CD4-positive, alpha-beta T cell treated with Interferon gamma for 1 hour (primary cell): ENCODE measurements at regions not wholly inside any gene's neighbourhood (a gene's known extent, or its start where the extent isn't known, plus 50 kb on each side); places are given as distances from the start of the nearest gene placed in this dataset.

ENCODE experiments used
- DNase-seq: peaks from one replicate; pipeline ENCODE4 v3.0.0-alpha.2; 2020

DNA sequence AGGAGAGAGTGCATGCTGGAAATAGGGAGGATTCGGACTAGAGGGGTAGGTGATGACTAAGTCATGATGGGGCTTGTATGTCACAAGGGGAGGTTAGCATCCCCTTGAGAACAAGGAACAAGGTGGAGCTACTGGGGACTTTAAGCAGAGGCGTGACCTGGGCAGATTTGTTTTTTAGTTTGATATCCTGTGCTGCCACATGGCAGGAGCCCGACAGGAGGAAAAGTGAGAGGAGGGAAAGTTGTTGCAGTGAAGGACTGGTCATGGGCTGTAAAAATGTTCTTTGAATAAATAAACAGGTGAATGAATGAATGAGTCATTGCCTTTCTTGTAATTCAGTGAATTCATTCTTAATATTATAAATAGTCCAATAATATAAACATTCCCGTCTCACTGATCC is 365.1 kb upstream of the CDH5 start:
- no peak for DNase-seq

DNA sequence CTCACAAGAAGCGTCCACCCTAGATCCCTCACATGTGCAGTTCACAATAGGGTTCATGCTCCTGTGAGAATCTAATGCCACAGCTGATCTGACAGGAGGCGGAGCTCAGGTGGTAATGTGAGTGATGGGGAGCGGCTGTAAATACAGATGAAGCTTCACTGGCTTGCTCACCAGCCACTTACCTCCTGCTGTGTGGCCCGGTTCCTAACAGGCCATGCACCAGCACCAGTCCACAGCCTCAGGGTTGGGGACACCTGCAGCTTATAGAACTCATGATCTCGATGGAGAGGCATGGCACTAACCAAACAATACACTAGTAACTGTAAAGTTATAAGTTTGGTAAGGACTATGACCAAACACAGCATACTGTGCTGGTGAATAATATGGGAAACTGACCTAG is 368.0 kb upstream of the CDH5 start:
- DNase-seq: no peak

DNA sequence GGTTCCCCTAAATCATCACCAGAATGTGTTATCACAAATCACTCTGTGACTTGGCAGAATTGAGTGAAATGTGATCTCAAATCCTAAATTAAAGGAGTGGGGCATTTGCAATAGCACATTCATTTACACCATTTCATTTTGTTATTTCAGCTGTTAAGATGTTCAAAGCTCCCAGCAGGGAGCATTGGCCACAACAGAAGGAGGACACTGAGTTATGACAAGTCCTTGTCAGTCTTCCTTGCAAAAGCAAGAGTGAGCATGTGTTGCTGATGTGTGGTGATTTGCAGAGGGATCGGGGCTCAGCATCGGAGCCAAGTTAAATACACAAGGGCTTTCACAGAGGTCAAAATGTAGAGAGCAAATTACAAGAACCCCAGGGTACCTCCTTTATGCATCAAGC is 372.2 kb upstream of the CDH5 start:
- no peak for DNase-seq

DNA sequence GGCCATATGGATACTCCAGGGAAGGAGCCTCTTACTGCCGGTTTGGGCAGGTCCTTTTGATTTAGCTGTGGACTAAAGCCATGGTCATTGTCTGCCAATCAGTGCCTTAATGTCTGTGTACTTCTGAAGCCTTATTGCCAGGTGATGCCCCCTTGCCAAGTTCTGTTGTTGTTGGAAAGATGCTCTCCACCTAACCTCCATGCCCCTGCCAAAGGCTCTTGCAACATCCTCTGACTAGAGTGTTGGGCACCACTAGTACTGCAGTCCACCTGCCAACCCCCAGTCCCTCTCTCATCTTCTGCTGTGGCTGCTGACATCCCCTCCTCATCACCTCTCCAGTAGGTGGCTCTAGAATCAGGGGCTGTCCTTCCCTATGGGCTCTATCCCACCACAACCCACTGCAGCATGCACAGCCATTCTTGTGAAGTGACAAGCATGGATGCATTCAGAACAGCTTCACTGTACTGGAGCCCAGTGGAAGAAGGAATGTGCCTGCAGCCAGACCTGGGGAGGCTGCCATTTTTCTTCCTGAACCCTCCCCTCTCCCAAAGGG is 375.3 kb upstream of the CDH5 start:
- DNase-seq: no peak

DNA sequence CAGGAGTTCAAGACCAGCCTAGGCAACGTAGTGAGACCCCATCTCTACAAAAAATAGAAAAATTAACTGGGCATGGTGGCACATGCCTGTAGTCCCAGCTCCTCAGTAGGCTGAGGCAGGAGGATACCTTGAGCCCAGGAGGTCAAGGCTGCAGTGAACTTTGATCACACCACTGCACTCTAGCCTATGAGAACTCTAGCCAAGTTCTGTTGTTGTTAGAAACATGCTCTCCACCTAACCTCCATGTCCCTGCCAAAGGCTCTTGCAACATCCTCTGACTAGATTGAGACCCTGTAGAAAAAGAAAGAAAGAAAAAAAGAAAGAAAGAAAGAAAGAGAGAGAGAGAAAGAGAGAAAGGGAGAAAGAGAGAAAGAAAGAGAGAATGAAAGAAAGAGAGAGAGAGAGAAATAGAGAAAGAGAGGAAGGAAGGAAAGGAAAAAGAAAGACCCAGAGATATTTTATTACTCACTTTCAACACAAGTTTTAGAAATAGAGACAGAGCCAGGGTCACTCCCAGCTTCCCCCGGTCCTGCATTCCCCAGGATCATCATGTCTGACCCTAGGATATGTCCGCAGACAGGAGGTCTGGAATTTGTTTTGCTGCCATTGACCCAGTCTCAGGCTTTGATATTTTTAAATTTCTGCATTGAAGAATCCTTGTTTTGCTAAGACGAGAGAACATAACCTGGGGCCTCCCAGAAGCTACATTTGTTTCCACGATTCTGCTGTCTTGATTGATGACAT is 376.5 kb upstream of the CDH5 start:
- DNase-seq: no peak

DNA sequence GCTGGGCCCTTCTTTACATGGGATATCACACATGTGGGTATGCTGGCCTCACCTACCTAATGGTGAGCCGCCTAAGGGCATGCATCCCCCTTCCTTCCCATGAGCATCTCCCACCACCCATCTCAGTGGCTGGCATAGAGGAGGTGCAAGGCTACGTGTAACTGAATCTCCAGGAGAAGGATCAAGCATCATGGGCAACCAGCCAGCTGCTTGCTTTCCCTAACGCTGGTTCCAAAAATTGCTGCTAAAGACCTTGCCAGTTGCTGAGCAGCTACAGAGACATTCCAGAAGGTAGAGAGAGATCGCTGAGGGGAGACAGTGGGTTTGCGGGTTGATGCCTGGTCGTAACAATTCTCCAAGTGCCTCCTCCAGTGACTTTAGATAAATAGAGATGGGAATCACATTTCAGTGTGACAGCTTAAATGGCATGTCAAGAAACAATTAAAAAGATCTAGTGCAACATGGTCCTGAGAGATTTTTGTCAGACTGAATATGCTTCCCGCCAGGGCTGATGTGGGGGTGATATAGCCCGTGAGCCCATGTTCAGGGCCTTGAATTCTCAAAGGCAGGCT is 378.4 kb upstream of the CDH5 start:
- no peak for DNase-seq

DNA sequence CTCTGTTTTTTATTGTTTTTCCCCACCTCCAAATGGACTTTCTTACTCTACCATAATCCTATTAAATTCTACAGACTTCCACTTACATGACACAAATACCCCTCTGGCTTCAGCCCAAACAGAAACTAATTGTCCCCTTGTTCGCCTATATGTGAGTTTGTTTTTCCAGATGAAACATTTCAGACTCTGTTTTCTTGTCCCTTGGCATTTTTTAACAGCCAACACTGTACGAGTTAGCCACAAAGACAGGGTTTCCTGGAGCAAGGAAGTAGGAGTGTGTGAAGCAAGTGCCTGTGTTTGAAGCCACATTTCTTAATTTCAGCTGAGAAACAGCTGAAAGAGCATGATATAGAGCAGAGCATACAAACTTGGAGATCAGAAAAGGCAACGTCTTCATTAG is 382.2 kb upstream of the CDH5 start:
- no peak for DNase-seq

DNA sequence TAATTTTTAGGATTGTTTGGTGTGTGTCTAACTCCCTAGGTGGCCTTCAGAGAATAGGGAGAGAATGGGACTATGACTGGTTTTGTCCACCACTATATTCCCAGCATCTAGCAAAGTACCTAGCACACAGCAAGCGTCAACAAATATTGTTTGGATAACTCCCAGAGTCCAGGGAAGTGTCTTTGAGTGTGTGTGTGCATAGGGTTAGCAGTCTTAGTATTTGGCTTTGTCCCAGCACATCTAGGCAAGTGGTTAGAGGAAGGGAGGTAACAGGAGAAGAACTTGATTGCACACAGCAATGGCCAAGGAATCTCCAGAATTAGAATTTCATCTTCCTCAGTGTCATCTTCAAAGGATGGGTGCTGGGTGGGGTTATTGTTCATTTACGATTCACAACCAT is 385.4 kb upstream of the CDH5 start:
- no peak for DNase-seq

DNA sequence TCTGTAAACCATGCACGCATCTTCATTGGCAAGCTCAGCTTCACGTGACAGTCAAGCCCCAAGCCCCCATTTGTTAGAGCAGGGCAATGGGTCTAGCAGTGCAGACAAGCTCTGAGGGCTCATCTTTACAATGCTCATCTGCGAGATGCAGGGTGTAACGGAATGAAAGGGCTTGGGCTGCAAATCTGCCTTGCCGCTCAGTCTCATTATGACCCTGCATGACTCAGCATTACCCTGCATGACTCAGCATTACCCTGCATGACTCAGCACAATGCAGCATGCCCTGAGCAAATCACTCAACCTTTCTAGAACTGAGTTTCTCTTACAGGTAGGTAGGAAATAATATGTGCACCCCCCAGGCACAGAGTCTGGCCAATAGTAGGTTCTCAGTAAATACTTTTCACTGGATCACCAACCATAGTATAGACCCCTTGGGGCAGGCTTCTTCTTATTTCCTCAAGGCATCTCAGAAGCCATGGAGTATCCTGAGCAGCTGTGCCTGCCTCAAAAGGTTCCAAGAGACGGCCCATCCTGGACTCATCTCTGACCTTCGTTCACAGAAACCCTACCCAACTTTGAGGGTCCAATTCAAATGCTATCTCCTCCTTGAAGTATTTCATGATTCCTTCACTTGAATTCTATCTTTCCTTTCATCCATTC is 391.3 kb upstream of the CDH5 start:
- DNase-seq: no peak

DNA sequence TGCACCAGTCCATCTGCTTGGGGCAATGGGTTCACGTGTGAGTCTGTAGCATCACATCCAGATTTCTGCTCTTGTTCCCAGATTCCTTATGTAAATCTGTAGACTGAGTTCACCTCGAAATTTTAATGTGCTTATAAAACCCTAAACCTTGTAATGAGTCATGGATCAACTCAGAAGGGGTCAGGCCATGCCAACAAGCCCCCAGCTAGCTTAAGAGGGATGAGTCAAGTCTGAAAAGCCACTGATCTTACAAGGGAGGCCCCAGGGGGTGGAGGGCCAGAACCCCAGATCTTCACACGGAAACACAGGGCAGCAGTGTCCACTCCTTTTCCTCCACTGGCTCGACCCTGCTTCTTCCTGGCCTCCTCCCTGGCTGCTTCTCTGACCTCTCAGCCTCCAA is 399.1 kb upstream of the CDH5 start:
- DNase-seq: no peak

DNA sequence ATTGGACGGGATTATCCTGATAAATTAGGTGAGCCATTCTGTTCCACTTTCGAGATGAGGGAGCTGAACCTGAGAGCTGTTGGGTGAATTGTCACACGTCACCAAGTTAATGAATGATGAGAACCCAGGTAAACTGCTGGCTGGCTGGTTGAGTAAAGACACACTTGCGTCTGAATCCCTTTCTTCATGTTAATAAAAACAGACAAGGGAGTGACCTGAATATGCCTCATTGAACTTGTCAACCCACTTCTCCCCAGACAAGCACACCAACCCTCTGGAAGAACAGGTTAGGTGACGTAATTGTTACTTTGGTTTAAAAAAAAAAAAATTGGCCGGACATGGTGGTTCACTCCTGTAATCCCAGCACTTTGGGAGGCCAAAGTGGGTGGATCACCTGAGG is 400.9 kb upstream of the CDH5 start:
- DNase-seq: no peak

DNA sequence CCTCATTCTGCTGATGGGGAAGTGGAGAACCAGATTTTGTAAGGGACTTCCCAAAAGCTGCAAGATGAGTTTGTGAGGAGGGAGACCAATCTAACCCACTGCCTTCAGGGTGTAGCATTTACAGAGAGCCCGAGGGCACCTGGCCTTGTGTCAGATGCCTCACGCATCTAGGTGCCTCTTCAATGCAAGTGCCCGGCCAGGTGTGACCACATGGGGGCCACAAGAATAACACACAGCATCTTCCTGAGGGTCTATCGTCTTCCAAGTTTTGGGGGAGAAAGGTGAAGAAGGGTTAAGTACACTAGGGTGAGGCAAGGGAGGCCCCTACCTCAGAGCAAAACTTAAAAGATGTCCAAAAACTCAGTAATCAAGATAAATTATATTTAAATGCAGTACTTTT is 401.7 kb upstream of the CDH5 start:
- no peak for DNase-seq

DNA sequence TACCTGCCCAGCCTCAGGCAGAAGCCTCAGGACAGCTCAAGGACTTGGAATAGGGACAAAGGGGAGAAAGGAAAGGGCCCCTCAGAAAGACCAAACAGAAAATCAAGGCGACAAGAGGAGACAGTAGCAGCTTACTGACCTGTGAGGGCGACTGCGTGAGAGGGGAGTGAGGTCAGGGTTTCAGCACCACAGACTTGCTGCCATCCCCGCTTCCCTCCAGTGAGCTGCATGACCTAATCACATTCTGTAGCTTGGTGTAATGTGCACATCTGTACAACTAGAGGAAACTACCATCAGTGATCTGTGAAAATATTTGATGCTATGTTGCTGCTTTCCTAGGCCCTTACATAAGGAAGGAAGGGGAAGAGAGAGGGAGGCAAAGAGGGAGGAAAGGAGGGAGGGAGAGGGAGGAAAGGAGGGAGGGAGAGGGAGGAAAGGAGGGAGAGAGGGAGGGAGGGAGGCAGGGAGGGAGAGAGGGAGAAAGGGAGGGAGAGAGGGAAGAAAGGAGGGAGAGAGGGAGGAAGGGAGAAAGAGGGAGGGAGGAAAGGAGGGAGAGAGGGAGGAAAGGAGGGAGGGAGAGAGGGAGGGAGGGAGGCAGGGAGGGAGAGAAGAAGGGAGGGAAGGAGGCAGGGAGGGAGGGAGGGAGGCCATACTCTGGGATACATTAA is 404.9 kb upstream of the CDH5 start:
- no peak for DNase-seq

DNA sequence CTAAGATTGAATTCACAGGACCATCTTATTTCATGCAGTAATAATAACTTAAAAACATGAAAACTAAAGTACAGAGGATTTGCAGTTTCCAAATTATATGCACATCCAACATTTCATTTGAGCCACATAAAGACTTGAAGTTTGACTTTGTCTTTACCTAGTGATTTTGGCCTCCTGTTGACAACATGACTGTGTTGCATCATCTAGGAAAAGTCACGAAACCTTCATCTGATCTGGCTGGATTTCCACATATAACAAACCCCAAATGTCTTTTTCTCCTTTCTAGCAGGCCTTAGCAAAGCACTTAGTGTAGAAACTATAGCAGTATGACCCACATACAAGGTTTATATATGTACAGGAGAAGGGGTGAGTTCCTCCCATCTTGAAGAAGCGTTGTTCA is 406.5 kb upstream of the CDH5 start:
- DNase-seq: no peak

DNA sequence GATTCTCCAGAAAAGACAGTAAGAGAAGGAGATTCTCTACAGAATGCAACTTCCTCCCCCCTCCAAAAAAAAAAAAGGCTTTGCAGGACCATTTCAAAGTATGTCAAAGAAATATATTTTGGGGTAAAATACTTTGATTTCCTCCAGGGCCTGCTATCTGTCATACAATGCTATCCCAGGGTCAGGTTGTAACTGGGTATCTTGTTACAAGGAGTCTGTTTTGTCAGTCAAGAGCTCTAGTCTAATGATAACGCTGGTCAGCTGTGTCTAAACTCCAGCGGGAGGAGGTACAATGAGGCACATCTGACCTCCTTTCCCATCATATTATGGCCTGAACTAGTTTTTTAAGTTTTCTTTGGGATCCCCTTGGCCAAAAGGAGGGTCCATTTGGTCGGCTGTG is 408.4 kb upstream of the CDH5 start:
- DNase-seq: no peak

DNA sequence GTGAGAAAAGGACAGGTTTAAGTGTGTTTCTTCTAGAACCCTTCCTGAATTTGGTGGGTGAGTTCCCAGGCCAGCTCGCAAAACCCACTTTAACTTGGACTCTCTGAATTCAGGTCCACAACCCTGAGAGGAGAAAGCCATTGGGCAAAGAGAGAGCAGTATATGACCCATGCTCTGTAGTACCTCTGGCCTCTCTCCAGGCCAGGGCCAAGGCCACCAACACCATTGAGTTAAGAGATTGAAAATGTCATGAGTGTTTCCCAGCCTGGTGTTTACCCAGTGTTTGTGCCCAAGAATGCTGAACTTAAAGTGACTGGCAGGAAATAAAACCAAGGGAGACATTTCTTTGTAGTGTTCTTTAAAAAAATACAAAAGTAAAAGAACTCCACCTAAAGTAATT is 410.4 kb upstream of the CDH5 start:
- DNase-seq: no peak

DNA sequence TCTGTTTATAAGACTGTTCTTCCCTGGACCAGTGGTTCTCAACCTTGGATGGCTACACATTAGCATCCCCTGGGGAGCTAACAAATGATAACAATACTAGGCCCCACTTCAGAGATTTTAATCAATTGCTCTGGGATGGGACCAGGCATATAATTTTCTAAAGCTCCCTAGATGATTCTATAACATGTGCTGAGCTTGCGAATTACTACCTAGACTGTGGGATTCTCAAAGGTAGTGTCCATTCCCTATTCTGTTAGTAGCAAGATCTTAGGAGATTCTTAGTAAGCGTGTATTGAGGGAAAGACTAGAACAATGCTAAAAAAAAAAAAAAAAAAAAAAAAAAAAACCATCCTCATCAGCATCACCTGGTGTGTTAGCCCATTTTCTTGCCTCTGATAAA is 412.0 kb upstream of the CDH5 start:
- no peak for DNase-seq

DNA sequence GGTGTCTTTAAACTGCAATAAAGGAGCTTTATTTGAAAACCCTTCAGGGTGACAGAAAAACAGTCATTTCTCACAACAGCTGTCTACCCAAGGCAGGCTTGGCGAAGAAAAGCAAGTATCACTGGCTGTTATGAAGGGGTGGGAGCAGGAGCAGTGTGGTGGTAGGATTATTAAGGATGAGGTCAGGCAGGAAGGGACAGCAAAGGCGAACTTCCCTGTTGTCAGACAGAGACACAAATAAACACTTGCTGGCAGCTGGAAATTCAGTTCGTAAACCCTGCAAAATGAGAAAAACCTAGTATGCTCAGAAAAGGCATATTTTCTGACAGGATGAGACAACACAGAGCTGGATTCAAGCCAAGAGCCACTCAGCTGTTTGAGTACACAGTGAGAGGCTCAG is 416.3 kb upstream of the CDH5 start:
- DNase-seq: no peak

DNA sequence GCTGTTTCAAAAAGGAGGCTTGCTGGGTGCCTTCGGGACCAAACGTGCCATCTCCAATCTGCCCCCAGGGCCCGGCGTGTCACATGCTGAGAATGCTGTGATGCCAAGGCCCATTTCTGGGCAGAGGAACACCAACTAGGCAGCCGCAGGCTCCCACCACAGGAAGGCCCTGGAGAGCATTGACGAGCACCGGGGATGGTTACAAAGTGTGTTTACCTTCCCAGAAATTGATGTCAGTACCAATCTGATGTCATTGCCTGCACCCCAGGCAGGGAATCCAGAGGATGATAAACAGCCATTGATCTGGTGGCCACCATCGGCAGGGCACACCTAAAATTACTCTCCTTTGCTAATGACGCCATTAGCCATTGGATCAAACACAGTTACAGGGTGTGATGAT is 418.1 kb upstream of the CDH5 start:
- no peak for DNase-seq

DNA sequence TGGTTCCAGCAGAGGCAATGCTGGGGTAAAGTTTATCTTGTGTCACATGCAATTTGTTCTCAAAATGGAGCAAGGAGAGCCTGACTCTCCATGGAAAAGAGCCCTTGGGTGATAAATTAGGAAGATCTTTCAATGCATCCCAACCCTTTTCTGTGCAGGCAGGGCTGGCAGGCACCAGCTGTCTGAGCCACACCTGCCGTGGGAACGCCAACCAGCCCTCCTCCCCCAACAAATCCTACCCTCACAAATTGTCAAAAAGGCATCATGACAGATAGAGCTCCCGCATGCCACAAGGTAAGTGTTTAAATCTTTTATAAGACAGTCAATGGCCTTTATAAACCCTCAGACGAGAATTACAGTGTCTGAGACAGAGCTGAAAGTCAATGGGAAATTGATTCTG is 418.5 kb upstream of the CDH5 start:
- DNase-seq: no peak

DNA sequence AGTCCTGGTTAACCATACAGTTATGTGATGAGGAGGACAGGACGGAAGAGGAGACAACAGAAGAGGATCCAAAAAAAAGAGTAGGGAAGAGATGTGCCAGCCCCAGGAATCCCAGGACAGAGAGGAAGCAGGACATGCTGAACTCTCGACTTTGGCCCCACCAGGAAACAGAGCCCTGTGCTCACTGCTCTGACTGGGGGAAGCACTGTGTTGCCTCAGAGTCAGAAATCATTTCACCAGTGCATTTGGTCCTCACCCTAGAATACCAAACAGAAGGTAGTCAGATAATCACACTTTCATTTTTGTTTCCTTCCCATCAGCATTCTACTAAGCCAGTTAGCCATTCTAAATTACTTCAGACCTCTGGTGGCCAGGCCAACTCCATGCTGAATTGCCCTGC is 421.0 kb upstream of the CDH5 start:
- DNase-seq: no peak

DNA sequence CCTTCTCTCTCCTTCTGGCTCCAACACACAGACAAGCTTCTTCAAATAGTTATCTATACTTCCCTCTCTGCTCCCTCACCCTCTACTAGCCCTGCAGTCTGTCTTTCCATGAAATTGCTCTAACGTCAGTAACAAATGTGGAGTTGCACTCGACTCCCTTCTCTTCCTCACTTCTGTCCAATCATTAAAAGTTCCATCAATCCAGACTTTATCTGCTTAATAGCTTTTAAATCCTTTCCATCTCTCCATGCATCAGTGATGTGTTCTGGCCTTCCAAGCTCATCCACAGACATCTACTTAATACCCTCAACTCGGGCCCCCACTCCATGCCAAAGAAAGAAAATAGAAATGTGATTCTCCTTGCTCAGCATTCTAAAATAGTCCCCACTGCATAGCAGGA is 422.1 kb upstream of the CDH5 start:
- no peak for DNase-seq

DNA sequence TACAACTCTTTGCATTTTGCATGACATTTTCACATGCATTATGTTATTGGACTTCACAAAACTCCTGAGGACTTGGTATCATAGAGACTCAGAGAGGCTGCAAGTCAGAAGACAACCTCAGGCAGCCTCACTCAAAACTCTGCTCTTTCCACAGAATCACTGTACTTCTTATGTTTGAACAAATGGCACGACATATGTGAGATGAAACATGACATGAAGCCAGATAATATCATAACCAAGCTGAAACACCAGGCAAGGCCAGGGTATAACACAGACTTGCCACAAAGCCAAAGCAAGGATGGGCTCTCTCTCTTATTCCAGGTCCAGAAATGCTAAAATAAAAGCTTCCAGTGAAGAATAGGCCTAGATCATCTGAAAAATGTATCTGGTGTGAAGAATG is 425.8 kb upstream of the CDH5 start:
- no peak for DNase-seq

DNA sequence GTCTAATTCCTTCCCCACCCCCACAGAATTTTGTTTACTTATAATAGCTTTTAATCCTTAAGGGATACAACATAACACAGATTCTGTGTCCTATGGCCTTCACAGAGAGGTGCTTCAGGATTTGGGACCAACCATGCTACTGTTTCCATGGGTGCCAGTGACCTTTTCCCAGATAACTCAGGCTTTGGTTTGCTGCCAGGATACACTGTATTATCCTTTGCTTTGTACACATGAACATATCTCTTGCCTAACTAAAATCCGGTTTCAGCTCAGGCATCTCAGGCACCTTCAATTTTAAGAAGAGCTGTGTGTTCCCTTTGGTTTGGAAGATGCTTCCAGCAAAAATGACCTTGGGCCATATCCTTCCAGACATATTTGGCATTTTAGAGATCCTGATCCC is 428.4 kb upstream of the CDH5 start:
- DNase-seq: no peak
